Endothelial cell of umbilical vein (primary cell): ENCODE measurements at regions not wholly inside any gene's neighbourhood (a gene's known extent, or its start where the extent isn't known, plus 50 kb on each side); places are given as distances from the start of the nearest gene placed in this dataset.

ENCODE experiments used
- BruUV-seq: library from RNA; stranded (reverse); fragments of 400-500 nt; replicated peaks from 2 replicates; lab custom pipeline; 2021; lab: Mats Ljungman, UMichigan
- CTCF ChIA-PET: fragments of 300-600, 350-600 bp; sonication (Branson Sonifier 250); formaldehyde crosslinking; loops from one replicate; lab custom pipeline; 2021; ENCODE audit warnings: antibody characterized with exemption, inconsistent platforms; lab: Charles Lee
- POLR2A ChIA-PET: fragments of 300-600, 350-600 bp; sonication (Branson Sonifier 250); formaldehyde crosslinking; loops from one replicate; lab custom pipeline; 2021; ENCODE audit warnings: antibody characterized with exemption, inconsistent platforms; lab: Charles Lee
- DNase-seq: peaks from one replicate; pipeline ENCODE4 v3.0.0-alpha.2; 2011; ENCODE audit warnings: low read depth, low spot score
- FAIRE-seq: peaks from 2 replicates; lab custom pipeline; 2011; peaks lifted over from hg19 to GRCh38; lab: Jason Lieb, UNC
- H2AFZ ChIP-seq: 2 replicates; pipeline ENCODE4 v1.6.0; 2012; ENCODE audit warnings: low read depth, low read length, control low read depth, inconsistent platforms
- H3K27ac ChIP-seq: 2 replicates; pipeline ENCODE4 v1.5.1; 2011; ENCODE audit warnings: low read depth, mild to moderate bottlenecking, control low read depth, low read length, moderate library complexity; ENCODE audit not compliant: insufficient read depth
- H3K27me3 ChIP-seq, 2 experiments: 2 replicates each; pipeline versions ENCODE4 v1.6.0 to v1.6.1; 2011; ENCODE audit warnings: low read length in 2 of 2, mixed read lengths in 1 of 2; ENCODE audit not compliant: control insufficient read depth in 2 of 2, insufficient read depth in 2 of 2
- H3K36me3 ChIP-seq, 2 experiments: 2 replicates in 1 of 2; 3 replicates in 1 of 2; pipeline ENCODE4 v1.5.1; 2011; ENCODE audit warnings: low read length in 2 of 2, mild to moderate bottlenecking in 1 of 2, moderate library complexity in 1 of 2; ENCODE audit not compliant: control insufficient read depth in 2 of 2, insufficient read depth in 2 of 2; ENCODE audit errors: extremely low read depth in 1 of 2
- H3K4me1 ChIP-seq: 3 replicates; pipeline ENCODE4 v1.5.1; 2011; ENCODE audit warnings: mild to moderate bottlenecking, low read length; ENCODE audit not compliant: control insufficient read depth, insufficient read depth; ENCODE audit errors: extremely low read depth
- H3K4me2 ChIP-seq: 2 replicates; pipeline ENCODE4 v1.6.1; 2011; ENCODE audit warnings: low read length, control low read depth, mixed read lengths; ENCODE audit not compliant: insufficient read depth
- H3K4me3 ChIP-seq, 3 experiments: fragments of 200-600 bp in 1 of 3; sonication (generic), shearing (Covaris generic) in 1 of 3; replicated peaks in 1 of 3; 2 replicates each; pipeline ENCODE4 v1.5.1; 2011 to 2016; ENCODE audit warnings: control low read depth in 3 of 3, low read length in 3 of 3, mild to moderate bottlenecking in 2 of 3, inconsistent platforms in 1 of 3, low read depth in 1 of 3, moderate library complexity in 1 of 3; ENCODE audit not compliant: insufficient read depth in 1 of 3
- H3K79me2 ChIP-seq: 2 replicates; pipeline ENCODE4 v1.6.0; 2012; ENCODE audit warnings: low read length, inconsistent platforms; ENCODE audit not compliant: control insufficient read depth, insufficient read depth
- H3K9ac ChIP-seq: replicated peaks from 2 replicates; pipeline ENCODE3; 2011; ENCODE audit warnings: low read length, control low read depth; ENCODE audit not compliant: insufficient read depth; ENCODE audit errors: extremely low read depth
- H3K9me1 ChIP-seq: replicated peaks from 3 replicates; pipeline ENCODE4 v1.6.0; 2011; ENCODE audit warnings: mild to moderate bottlenecking, low read length; ENCODE audit not compliant: control insufficient read depth, insufficient read depth; ENCODE audit errors: extremely low read depth
- H3K9me3 ChIP-seq: replicated peaks from 2 replicates; pipeline ENCODE4 v1.5.1; 2012; ENCODE audit warnings: low read length, inconsistent platforms; ENCODE audit not compliant: control insufficient read depth, insufficient read depth
- H4K20me1 ChIP-seq: replicated peaks from 2 replicates; pipeline ENCODE3; 2011; ENCODE audit warnings: mild to moderate bottlenecking, low read length; ENCODE audit not compliant: control insufficient read depth, insufficient read depth; ENCODE audit errors: extremely low read depth
- CTCF ChIP-seq, 2 donors: IDR thresholded peaks; 1 replicate in 1 of 2; 2 replicates in 1 of 2; pipeline ENCODE4 v1.5.1; 2011; ENCODE audit warnings: low read length in 2 of 2, mild to moderate bottlenecking in 2 of 2, moderate library complexity in 2 of 2, control low read depth in 1 of 2, inconsistent platforms in 1 of 2, low read depth in 1 of 2; ENCODE audit not compliant: insufficient read depth in 1 of 2; ENCODE audit errors: extremely low read depth in 1 of 2
- EZH2 ChIP-seq: IDR thresholded peaks from 2 replicates; pipeline ENCODE4 v1.6.1; 2012; ENCODE audit warnings: borderline replicate concordance, low read depth, mild to moderate bottlenecking, moderate library complexity, low read length, inconsistent platforms; ENCODE audit not compliant: severe bottlenecking
- FOS ChIP-seq: IDR thresholded peaks from 2 replicates; pipeline ENCODE4 v1.6.1; 2011; ENCODE audit warnings: mild to moderate bottlenecking, low read length, moderate library complexity, borderline replicate concordance; ENCODE audit not compliant: insufficient read depth
- GATA2 ChIP-seq: IDR thresholded peaks from 2 replicates; pipeline ENCODE4 v1.7.0; 2011; ENCODE audit warnings: low read depth, mild to moderate bottlenecking, moderate library complexity, mixed read lengths, low read length; ENCODE audit not compliant: insufficient read length, insufficient read depth
- JUN ChIP-seq: IDR thresholded peaks from 2 replicates; pipeline ENCODE4 v1.6.1; 2011; ENCODE audit warnings: borderline replicate concordance, low read depth; ENCODE audit not compliant: insufficient read length, insufficient read depth
- MYC ChIP-seq: IDR thresholded peaks from one replicate; pipeline ENCODE4 v1.6.1; 2011; ENCODE audit warnings: mild to moderate bottlenecking, low read depth, low read length
- POLR2A ChIP-seq: IDR thresholded peaks from 2 replicates; pipeline ENCODE4 v1.6.1; 2012; ENCODE audit warnings: low read depth, mild to moderate bottlenecking, control low read depth, low read length
- POLR2AphosphoS5 ChIP-seq: IDR thresholded peaks from 2 replicates; pipeline ENCODE4 v1.6.1; 2012; ENCODE audit warnings: low read depth, mild to moderate bottlenecking, control low read depth, low read length, moderate library complexity; ENCODE audit not compliant: insufficient read depth
- dilution Hi-C: fragments of 300-500 bp; cut with MboI; formaldehyde crosslinking; loops from one replicate; pipeline ENCODE4 v1.15.0; 2019; ENCODE audit warnings: low sequenced_read_pairs; ENCODE audit not compliant: extremely low pct_ligation_motif_present
- intact Hi-C: fragments of 100-400 bp; cut with micrococcal nuclease; formaldehyde crosslinking; loops from one replicate; pipeline ENCODE4 v1.10.0; 2022
- TF ChIP-seq, protein P1 (sequence below): IDR thresholded peaks from 2 replicates; pipeline ENCODE4 v1.6.1; 2011; ENCODE audit not compliant: insufficient read depth, insufficient read length

- H3K9me1 ChIP-seq = no peaks in the 10 kb centered on the region
- H3K4me2 ChIP-seq = peak overlapping the region; percentile 53
- BruUV-seq = no TSS peak
- TF ChIP-seq MYC (no peak), FOS (no peak), GATA2 (no peak), POLR2AphosphoS5 (no peak), EZH2 (no peak), POLR2A (no peak), JUN (no peak), CTCF (IDR thresholded peaks at IDR 0.05; ENCODE audit: extremely low read depth in 1 of 2, insufficient read depth in 1 of 2, low read depth in 1 of 2, low read length in 2 of 2) (no peak)
- TF ChIP-seq, protein P1, sequence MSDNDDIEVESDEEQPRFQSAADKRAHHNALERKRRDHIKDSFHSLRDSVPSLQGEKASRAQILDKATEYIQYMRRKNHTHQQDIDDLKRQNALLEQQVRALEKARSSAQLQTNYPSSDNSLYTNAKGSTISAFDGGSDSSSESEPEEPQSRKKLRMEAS = no peak
- intact Hi-C loops = no loop called here
- FAIRE-seq = peak; percentile 31
- peaks cover 6% of the 10 kb centered on the region for H4K20me1 ChIP-seq
- H3K9ac ChIP-seq = no peak overlapping the region
- ChIA-PET POLR2A (no interaction called here), CTCF (interaction anchor here (1.1 to 4.1 kb wide), 5 partner anchors 8 to 252 kb away, joined by 3 to 38 read pairs (median 7); no protein-coding TSS in a partner anchor)
- peaks cover 15% of the 10 kb centered on the region for H3K4me1 ChIP-seq
- no peak overlapping the region for H3K4me3 ChIP-seq
- H3K79me2 ChIP-seq = peaks cover 25% of the 10 kb centered on the region
- no peaks in the 10 kb centered on the region for H3K9me3 ChIP-seq
- no peak overlapping the region for H3K27ac ChIP-seq
- DNase-seq = peak; percentile 24
- H3K36me3 ChIP-seq = no peaks in the 10 kb centered on the region
- H2AFZ ChIP-seq = no peak overlapping the region
- dilution Hi-C loops = no loop called here
- no peaks in the 10 kb centered on the region for H3K27me3 ChIP-seq
Observed at GRCh38 chr2:134199123-134199522, 54.7 kb upstream of the MGAT5 start.
